ENCODE measurements at regions not wholly inside any gene's neighbourhood (a gene's known extent, or its start where the extent isn't known, plus 50 kb on each side); places are given as distances from the start of the nearest gene placed in this dataset.

- no peaks in the 10 kb centered on the region for H3K79me2 ChIP-seq (ENCODE audit: low read length)
- H3K27me3 ChIP-seq (ENCODE audit: low read depth, low read length): no peaks in the 10 kb centered on the region
- H4K20me1 ChIP-seq (ENCODE audit: insufficient read depth, low read length): no peaks in the 10 kb centered on the region
- H3K27ac ChIP-seq (ENCODE audit: low read length): no peak overlapping the region
- no peak overlapping the region for H3K4me3 ChIP-seq (ENCODE audit: low read length)
- no peak overlapping the region for H3K4me2 ChIP-seq (ENCODE audit: low read length)
- no peak overlapping the region for H3K9ac ChIP-seq (ENCODE audit: low read length)
- no peak overlapping the region for H2AFZ ChIP-seq (ENCODE audit: low read depth, low read length)
- H3K36me3 ChIP-seq (replicated peaks; ENCODE audit: low read depth, low read length): no peaks in the 10 kb centered on the region
- H3K9me3 ChIP-seq (ENCODE audit: insufficient read depth, low read length): no peaks in the 10 kb centered on the region
- no peaks in the 10 kb centered on the region for H3K4me1 ChIP-seq (ENCODE audit: low read length)
- TF ChIP-seq EZH2phosphoT487 (IDR thresholded peaks at IDR 0.05; ENCODE audit: low read depth) (no peak), CTCF (IDR thresholded peaks at IDR 0.05; ENCODE audit: low read depth, low read length) (peak; percentile 61)
Observed at GRCh38 chrX:95076449-95076848, 1402.4 kb downstream of the FAM133A start.

- no peak for TF ChIP-seq EZH2phosphoT487 (IDR thresholded peaks at IDR 0.05; ENCODE audit: low read depth)
- TF ChIP-seq CTCF (IDR thresholded peaks at IDR 0.05; ENCODE audit: low read depth, low read length): no peak
- H2AFZ ChIP-seq (ENCODE audit: low read depth, low read length): 0 out of 2 replicates have a peak overlapping the region, but pooled peaks have one; percentile 74
Observed at GRCh38 chrX:95101851-95102390, 1427.9 kb downstream of the FAM133A start.

GRCh38 chrX:95117556-95117955 is 1443.5 kb downstream of the FAM133A start:
- no peak for TF ChIP-seq EZH2phosphoT487 (IDR thresholded peaks at IDR 0.05; ENCODE audit: low read depth)
- TF ChIP-seq CTCF (IDR thresholded peaks at IDR 0.05; ENCODE audit: low read depth, low read length): no peak
- Histone ChIP-seq H2AFZ (ENCODE audit: low read depth, low read length) (no peak overlapping the region), H3K9ac (ENCODE audit: low read length) (no peak overlapping the region), H3K4me1 (ENCODE audit: low read length) (no peaks in the 10 kb centered on the region), H3K36me3 (replicated peaks; ENCODE audit: low read depth, low read length) (no peaks in the 10 kb centered on the region), H4K20me1 (ENCODE audit: insufficient read depth, low read length) (no peaks in the 10 kb centered on the region), H3K27me3 (ENCODE audit: low read depth, low read length) (no peaks in the 10 kb centered on the region), H3K4me2 (ENCODE audit: low read length) (no peak overlapping the region), H3K27ac (ENCODE audit: low read length) (no peak overlapping the region), H3K9me3 (ENCODE audit: insufficient read depth, low read length) (no peaks in the 10 kb centered on the region), H3K79me2 (ENCODE audit: low read length) (no peaks in the 10 kb centered on the region), H3K4me3 (ENCODE audit: low read length) (no peak overlapping the region)

More at GRCh38 chrX:95101851-95102390, 1427.9 kb downstream of the FAM133A start:
- Histone ChIP-seq H4K20me1 (ENCODE audit: insufficient read depth, low read length) (no peaks in the 10 kb centered on the region), H3K27ac (ENCODE audit: low read length) (no peak overlapping the region), H3K4me1 (ENCODE audit: low read length) (no peaks in the 10 kb centered on the region), H3K4me3 (ENCODE audit: low read length) (no peak overlapping the region), H3K27me3 (ENCODE audit: low read depth, low read length) (no peaks in the 10 kb centered on the region), H3K79me2 (ENCODE audit: low read length) (no peaks in the 10 kb centered on the region), H3K36me3 (replicated peaks; ENCODE audit: low read depth, low read length) (no peaks in the 10 kb centered on the region), H3K9me3 (ENCODE audit: insufficient read depth, low read length) (no peaks in the 10 kb centered on the region), H3K9ac (ENCODE audit: low read length) (no peak overlapping the region), H3K4me2 (ENCODE audit: low read length) (no peak overlapping the region)

GRCh38 chrX:95145848-95146490 is 1472.0 kb downstream of the FAM133A start:
- Histone ChIP-seq H3K36me3 (replicated peaks; ENCODE audit: low read depth, low read length) (no peaks in the 10 kb centered on the region), H3K4me2 (ENCODE audit: low read length) (no peak overlapping the region), H3K4me1 (ENCODE audit: low read length) (no peaks in the 10 kb centered on the region), H3K27ac (ENCODE audit: low read length) (no peak overlapping the region), H3K9ac (ENCODE audit: low read length) (no peak overlapping the region), H3K9me3 (ENCODE audit: insufficient read depth, low read length) (no peaks in the 10 kb centered on the region), H3K27me3 (ENCODE audit: low read depth, low read length) (no peaks in the 10 kb centered on the region), H3K79me2 (ENCODE audit: low read length) (no peaks in the 10 kb centered on the region), H4K20me1 (ENCODE audit: insufficient read depth, low read length) (no peaks in the 10 kb centered on the region), H3K4me3 (ENCODE audit: low read length) (no peak overlapping the region), H2AFZ (ENCODE audit: low read depth, low read length) (no peak overlapping the region)
- TF ChIP-seq CTCF (IDR thresholded peaks at IDR 0.05; ENCODE audit: low read depth, low read length): no peak
- TF ChIP-seq EZH2phosphoT487 (IDR thresholded peaks at IDR 0.05; ENCODE audit: low read depth): no peak

Data from OCI-LY3 (cell line).